ENCODE measurements at regions not wholly inside any gene's neighbourhood (a gene's known extent, or its start where the extent isn't known, plus 50 kb on each side); places are given as distances from the start of the nearest gene placed in this dataset.

DNA sequence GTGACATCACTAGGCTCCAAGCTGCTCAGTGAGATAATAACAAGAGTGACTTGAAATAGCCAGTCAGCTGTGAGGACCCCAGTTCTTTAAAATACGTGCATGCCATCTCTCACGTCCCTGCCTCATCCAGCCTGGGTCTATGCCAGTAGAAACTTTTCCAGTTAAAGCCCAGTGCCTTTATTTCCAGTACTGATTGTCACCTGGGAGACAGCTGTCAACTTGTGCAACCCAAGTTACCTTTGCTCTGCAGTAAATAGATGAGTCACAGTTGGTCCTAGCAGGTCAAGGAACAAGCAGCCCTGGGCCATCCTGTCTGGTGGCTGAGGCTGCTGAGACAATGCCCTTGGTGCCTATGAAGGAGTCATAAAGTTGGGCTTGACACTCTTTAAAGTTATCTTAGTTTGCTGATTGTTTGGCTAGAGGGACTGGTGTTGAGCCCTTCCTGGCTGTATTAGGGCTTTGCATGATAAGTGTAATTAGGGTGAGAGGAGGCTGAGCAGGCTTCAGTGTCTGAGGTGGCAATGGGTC is 228.7 kb downstream of the LACC1 start:
- TF ChIP-seq ZBTB7A (IDR thresholded peaks at IDR 0.05; ENCODE audit: low read depth) (no peak), USF1 (IDR thresholded peaks at IDR 0.05) (no peak), YY1 (IDR thresholded peaks at IDR 0.05; ENCODE audit: low read depth) (no peak), TAF1 (IDR thresholded peaks at IDR 0.05; ENCODE audit: low read depth) (no peak), TCF12 (IDR thresholded peaks at IDR 0.05; ENCODE audit: low read depth) (no peak), EP300 (IDR thresholded peaks at IDR 0.05; ENCODE audit: borderline replicate concordance) (no peak)
